GM12878 (cell line): ENCODE measurements at regions not wholly inside any gene's neighbourhood (a gene's known extent, or its start where the extent isn't known, plus 50 kb on each side); places are given as distances from the start of the nearest gene placed in this dataset.
"Not testable (repeated sequence)": the region's sequence is repeated elsewhere in the genome, so short reads cannot be mapped to it uniquely, and the experiment has no call there.

ENCODE experiments used
- ATAC-seq: fragments of 200-7000 bp; cut with Tn5 transposase; 3 replicates; pipeline ENCODE4 v1.9.1; 2020; ENCODE audit warnings: mild to moderate bottlenecking, moderate library complexity
- BruUV-seq: library from RNA; stranded (reverse); fragments of 400-500 nt; replicated peaks from 2 replicates; lab custom pipeline; 2021; lab: Mats Ljungman, UMichigan
- CTCF ChIA-PET: fragments of 300-600 bp; sonication (Branson Sonifier 250); formaldehyde crosslinking; extraction: SDS; loops from one replicate; lab custom pipeline; 2021; ENCODE audit warnings: inconsistent platforms; lab: Yijun Ruan, JAX
- POLR2A ChIA-PET: fragments of 350-600 bp; formaldehyde crosslinking; extraction: SDS; loops from one replicate; lab custom pipeline; 2021; ENCODE audit warnings: inconsistent platforms; lab: Charles Lee
- RAD21 ChIA-PET: fragments of 300-600 bp; sonication (Branson Sonifier 250); formaldehyde crosslinking; loops from one replicate; lab custom pipeline; 2023; ENCODE audit warnings: antibody characterized with exemption; ENCODE audit not compliant: unreplicated experiment; lab: Charles Lee
- SMC1A ChIA-PET: fragments of 300-600 bp; sonication (Branson Sonifier 250); formaldehyde crosslinking; loops from one replicate; lab custom pipeline; 2023; ENCODE audit not compliant: unreplicated experiment, uncharacterized antibody; lab: Charles Lee
- DNase-seq: peaks from one replicate; pipeline ENCODE4 v3.0.0-alpha.2; 2011; ENCODE audit warnings: low read depth, low spot score
- FAIRE-seq: peaks from 3 replicates; lab custom pipeline; 2011; peaks lifted over from hg19 to GRCh38; lab: Jason Lieb, UNC
- H2AFZ ChIP-seq: 2 replicates; pipeline ENCODE4 v1.6.0; 2011; ENCODE audit warnings: low read depth, low read length, control low read depth; ENCODE audit not compliant: control insufficient read depth
- H3K27ac ChIP-seq: 2 replicates; pipeline ENCODE4 v1.5.1; 2011; ENCODE audit warnings: control low read depth; ENCODE audit not compliant: control insufficient read depth, insufficient read depth
- H3K27me3 ChIP-seq, 2 experiments: replicated peaks in 1 of 2; 2 replicates each; pipeline versions ENCODE4 v1.6.0 to v1.6.1; 2011; ENCODE audit warnings: low read length in 1 of 2; ENCODE audit not compliant: control insufficient read depth in 2 of 2, insufficient read depth in 2 of 2
- H3K36me3 ChIP-seq, 2 experiments: 2 replicates each; pipeline ENCODE4 v1.5.1; 2011; ENCODE audit warnings: low read length in 1 of 2; ENCODE audit not compliant: control insufficient read depth in 2 of 2, insufficient read depth in 2 of 2
- H3K4me1 ChIP-seq: 2 replicates; pipeline ENCODE4 v1.6.1; 2011; ENCODE audit warnings: mild to moderate bottlenecking, low read length, moderate library complexity, mixed read lengths; ENCODE audit not compliant: control insufficient read depth, insufficient read depth
- H3K4me2 ChIP-seq: 2 replicates; pipeline ENCODE4 v1.6.0; 2011; ENCODE audit warnings: control low read depth; ENCODE audit not compliant: control insufficient read depth, insufficient read depth
- H3K4me3 ChIP-seq: fragments of 200-600 bp; sonication (generic); 2 replicates; pipeline ENCODE4 v1.5.1; 2016
- H3K79me2 ChIP-seq: 2 replicates; pipeline ENCODE4 v1.6.0; 2011; ENCODE audit warnings: low read length; ENCODE audit not compliant: control insufficient read depth, insufficient read depth
- H3K9ac ChIP-seq: 2 replicates; pipeline ENCODE4 v1.8.0; 2011; ENCODE audit warnings: low read length, control low read depth, mixed read lengths; ENCODE audit not compliant: control insufficient read depth, insufficient read depth
- H3K9me3 ChIP-seq: replicated peaks from 3 replicates; pipeline ENCODE4 v1.5.1; 2011; ENCODE audit warnings: mild to moderate bottlenecking, low read length; ENCODE audit not compliant: control insufficient read depth, insufficient read depth
- H4K20me1 ChIP-seq: 2 replicates; pipeline ENCODE4 v1.6.0; 2011; ENCODE audit not compliant: control insufficient read depth, insufficient read depth
- WGBS: methylation state at CpG from one replicate; pipeline ENCODE4 v1.1.6; 2016; ENCODE audit warnings: low lambda C conversion rate; ENCODE audit not compliant: insufficient replicate concordance, insufficient coverage; ENCODE audit errors: missing lambda C conversion rate; 5-methylcytosine and 5-hydroxymethylcytosine counted together
- in situ Hi-C: fragments of 300-500 bp; cut with MboI; formaldehyde crosslinking; loops from 9 replicates; pipeline ENCODE4 v1.14.3; 2018; ENCODE audit warnings: mixed read lengths
- intact Hi-C: fragments of 100-400 bp; cut with micrococcal nuclease; formaldehyde crosslinking; loops from one replicate; pipeline ENCODE4 v1.14.2; 2022; ENCODE audit not compliant: unreplicated experiment

DNA sequence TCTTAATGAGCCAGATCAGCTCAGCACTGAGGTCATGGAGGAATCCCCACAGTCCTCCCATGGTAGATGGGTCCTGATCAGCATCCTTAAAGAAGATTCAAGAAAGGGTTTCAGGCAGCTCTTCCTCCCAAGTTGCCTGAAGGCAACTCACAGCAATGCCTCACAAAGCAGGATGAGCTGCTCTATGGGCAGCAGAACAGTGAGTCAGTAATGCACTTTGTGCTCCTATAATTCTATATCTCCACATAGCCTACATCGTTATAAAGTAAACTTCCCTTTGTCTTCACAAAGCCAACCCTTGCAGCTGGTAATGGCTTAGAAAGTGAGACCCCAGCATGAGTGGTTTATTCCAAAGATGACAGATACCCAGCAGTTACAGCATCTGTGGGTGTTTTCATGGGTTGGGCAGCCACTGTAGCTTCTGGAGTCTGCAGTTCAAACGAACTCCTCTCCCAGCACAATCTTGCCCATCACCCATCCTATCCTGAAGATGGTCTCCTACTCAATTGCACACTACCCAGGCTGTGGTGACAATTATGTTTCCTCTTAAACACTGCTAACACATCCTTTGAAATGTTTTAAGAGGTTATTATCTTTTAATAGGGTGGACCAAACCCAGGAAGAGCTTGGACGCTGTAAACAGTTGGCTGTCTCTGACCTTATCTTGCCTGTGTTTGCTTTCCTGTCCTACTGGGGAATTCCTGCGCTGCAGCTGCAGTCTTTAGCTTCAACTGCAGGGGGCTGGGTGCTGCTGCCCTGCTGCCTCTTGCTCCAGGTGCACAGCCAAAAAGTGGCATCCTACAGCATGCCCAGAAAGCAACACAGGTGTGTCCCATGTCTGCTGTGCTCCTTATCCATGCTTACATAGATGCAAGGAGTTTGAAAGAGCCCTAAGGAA, 286.9 kb downstream of the ANAPC1 start:
- CTCF ChIA-PET, H3K4me1 ChIP-seq, H4K20me1 ChIP-seq, in situ Hi-C loops, H3K4me3 ChIP-seq, H3K9ac ChIP-seq, H3K27me3 ChIP-seq, H3K27ac ChIP-seq, H3K79me2 ChIP-seq, RAD21 ChIA-PET, FAIRE-seq, POLR2A ChIA-PET, BruUV-seq, intact Hi-C loops, H3K4me2 ChIP-seq, H2AFZ ChIP-seq, H3K36me3 ChIP-seq, H3K9me3 ChIP-seq, DNase-seq: not testable (repeated sequence)
- 0 out of 3 replicates have a peak, but pooled peaks have one; percentile 34 for ATAC-seq
- SMC1A ChIA-PET, result interaction anchor here (1.2 kb wide), 1 partner anchor 23 kb away, joined by 3 read pairs; no protein-coding TSS in a partner anchor
- 83% methylated on average over 1 of the region's 4 CpGs for WGBS

DNA sequence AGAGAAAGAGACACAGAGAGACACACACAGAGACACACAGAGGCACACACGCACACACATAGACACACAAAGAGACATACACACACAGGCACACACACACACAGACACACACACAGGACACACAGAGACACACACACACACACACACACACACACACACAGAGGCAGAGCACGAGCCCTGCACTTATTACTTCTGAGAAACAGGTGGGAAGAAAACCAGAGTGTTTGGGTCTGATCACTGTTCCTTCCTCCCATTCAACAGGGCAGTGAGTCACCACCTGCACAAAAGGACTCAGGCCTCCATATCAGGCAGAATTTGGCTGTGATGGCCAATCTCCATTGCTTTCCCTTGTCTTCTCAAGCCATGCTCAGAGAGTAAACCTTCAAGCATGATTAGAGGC, 285.0 kb downstream of the ANAPC1 start:
- H3K27ac ChIP-seq, H3K79me2 ChIP-seq, H2AFZ ChIP-seq, H3K27me3 ChIP-seq, H3K4me3 ChIP-seq, CTCF ChIA-PET, SMC1A ChIA-PET, H3K9ac ChIP-seq, in situ Hi-C loops, H3K4me1 ChIP-seq, H3K9me3 ChIP-seq, ATAC-seq, DNase-seq, H3K4me2 ChIP-seq, BruUV-seq, intact Hi-C loops, H4K20me1 ChIP-seq, POLR2A ChIA-PET, H3K36me3 ChIP-seq, RAD21 ChIA-PET, FAIRE-seq: not testable (repeated sequence)
- WGBS, result 25% methylated on average over 2 of the region's 2 CpGs

DNA sequence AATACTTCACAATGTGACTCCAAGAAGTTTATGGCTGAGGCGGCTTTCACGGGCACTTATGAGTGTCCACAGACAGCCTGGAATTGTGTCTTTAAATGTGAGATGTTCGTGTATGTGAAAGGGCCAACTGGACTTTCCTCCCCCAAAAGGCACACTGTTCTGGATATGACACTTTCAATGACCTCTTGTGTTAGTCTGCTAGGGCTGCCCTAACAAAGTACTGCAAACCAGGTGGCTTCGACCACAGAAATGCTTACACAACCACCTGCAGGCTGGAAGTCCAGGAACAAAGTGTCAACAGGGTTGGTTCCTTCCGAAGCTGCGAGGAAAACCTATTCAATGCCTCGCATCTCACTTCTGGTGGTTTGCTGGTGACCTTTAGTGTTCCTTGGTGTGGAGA, 281.7 kb downstream of the ANAPC1 start:
- H3K79me2 ChIP-seq, H3K4me2 ChIP-seq, H2AFZ ChIP-seq, FAIRE-seq, H3K9me3 ChIP-seq, H3K36me3 ChIP-seq, H4K20me1 ChIP-seq, H3K9ac ChIP-seq, BruUV-seq, H3K4me3 ChIP-seq, POLR2A ChIA-PET, intact Hi-C loops, H3K27ac ChIP-seq, SMC1A ChIA-PET, in situ Hi-C loops, ATAC-seq, CTCF ChIA-PET, RAD21 ChIA-PET, DNase-seq, H3K4me1 ChIP-seq, H3K27me3 ChIP-seq: not testable (repeated sequence)
- WGBS, result 47% methylated on average over 5 of the region's 7 CpGs

DNA sequence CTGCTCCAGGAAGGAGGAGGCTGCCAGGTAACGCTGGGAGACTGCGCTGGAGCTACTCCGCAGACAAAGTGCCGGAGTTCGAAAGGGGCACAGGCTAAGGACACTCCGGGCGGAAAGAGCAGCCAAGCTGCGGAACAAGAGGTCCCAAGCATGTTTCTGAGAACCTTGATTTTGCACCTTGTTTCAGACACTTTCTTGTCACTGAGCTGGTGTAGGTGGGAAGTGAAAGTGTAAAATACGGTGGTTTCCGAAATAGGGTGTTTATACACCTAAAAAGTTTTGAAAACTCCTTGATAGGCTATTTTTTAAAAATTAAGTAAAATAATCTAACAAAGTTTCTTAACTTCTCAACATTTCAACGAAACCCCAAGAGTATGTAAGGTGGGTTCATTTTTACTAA, 278.2 kb downstream of the ANAPC1 start:
- ATAC-seq, result peak; percentile 38; the same call in 2 of the 3 replicates
- 62% methylated on average over 5 of the region's 11 CpGs for WGBS
- intact Hi-C loops, H3K27me3 ChIP-seq, H3K4me1 ChIP-seq, DNase-seq, H3K9me3 ChIP-seq, H2AFZ ChIP-seq, H3K4me2 ChIP-seq, H3K36me3 ChIP-seq, POLR2A ChIA-PET, FAIRE-seq, RAD21 ChIA-PET, H3K4me3 ChIP-seq, CTCF ChIA-PET, in situ Hi-C loops, H3K27ac ChIP-seq, H3K9ac ChIP-seq, SMC1A ChIA-PET, H3K79me2 ChIP-seq, BruUV-seq, H4K20me1 ChIP-seq: not testable (repeated sequence)
